ENCODE measurements at regions not wholly inside any gene's neighbourhood (a gene's known extent, or its start where the extent isn't known, plus 50 kb on each side); places are given as distances from the start of the nearest gene placed in this dataset.

- TF ChIP-seq EZH2 (IDR thresholded peaks at IDR 0.05) (no peak), CTCF (IDR thresholded peaks at IDR 0.05) (no peak), EZH2phosphoT487 (IDR thresholded peaks at IDR 0.05) (no peak)
These were observed 55.9 kb downstream of the KCNA5 start for GRCh38 chr12:5099591-5099990.
